ENCODE measurements at regions not wholly inside any gene's neighbourhood (a gene's known extent, or its start where the extent isn't known, plus 50 kb on each side); places are given as distances from the start of the nearest gene placed in this dataset.
"Not testable (repeated sequence)": the region's sequence is repeated elsewhere in the genome, so short reads cannot be mapped to it uniquely, and the experiment has no call there.

DNA sequence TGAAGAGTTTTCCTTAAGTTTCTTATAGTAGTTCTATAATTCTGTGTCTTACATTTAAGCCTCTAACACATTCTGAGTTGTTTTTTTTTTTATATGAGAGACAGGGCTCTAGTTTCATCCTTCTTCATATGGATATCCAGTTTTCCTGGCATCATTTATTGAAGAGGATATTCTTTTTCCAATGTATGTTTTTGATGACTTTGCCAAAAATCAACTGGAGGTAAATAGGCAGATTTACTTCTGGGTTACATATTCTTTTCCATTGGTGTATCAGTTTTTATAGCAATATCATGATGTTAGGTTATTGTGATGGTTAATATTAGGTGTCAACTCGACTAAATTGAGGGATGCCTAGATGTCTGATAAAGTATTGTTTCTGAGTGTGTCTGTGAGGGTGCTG is 650.7 kb upstream of the GRID2 start:
- TF ChIP-seq, protein P1, sequence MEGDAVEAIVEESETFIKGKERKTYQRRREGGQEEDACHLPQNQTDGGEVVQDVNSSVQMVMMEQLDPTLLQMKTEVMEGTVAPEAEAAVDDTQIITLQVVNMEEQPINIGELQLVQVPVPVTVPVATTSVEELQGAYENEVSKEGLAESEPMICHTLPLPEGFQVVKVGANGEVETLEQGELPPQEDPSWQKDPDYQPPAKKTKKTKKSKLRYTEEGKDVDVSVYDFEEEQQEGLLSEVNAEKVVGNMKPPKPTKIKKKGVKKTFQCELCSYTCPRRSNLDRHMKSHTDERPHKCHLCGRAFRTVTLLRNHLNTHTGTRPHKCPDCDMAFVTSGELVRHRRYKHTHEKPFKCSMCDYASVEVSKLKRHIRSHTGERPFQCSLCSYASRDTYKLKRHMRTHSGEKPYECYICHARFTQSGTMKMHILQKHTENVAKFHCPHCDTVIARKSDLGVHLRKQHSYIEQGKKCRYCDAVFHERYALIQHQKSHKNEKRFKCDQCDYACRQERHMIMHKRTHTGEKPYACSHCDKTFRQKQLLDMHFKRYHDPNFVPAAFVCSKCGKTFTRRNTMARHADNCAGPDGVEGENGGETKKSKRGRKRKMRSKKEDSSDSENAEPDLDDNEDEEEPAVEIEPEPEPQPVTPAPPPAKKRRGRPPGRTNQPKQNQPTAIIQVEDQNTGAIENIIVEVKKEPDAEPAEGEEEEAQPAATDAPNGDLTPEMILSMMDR (IDR thresholded peaks at IDR 0.05; ENCODE audit: control insufficient read depth, insufficient read depth, low read depth, low read length, missing control alignments): no peak
- DNase-seq (ENCODE audit: low read depth): no peak
- no peak overlapping the region for H3K4me3 ChIP-seq (ENCODE audit: control insufficient read depth, low read depth, low read length)

DNA sequence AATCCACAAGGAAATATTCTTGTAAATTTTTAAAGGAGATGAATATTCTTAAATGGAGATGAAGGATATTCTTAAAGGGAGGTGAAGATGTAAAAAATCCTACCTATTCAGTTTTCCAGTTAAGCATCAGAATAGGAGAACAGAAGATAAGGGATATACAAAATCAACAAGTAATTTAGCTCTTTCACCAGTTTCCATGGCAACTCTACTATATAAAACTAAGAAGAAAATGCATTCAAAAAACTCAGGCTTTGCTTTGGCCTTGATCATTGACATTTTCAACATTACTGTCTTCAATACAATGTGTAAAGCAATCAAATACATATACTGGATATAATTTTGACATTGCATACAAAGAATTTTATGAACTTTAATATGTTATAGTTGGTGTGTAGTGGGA is 622.7 kb upstream of the GRID2 start:
- DNase-seq (ENCODE audit: low read depth): no peak
- H3K4me3 ChIP-seq (ENCODE audit: control insufficient read depth, low read depth, low read length): no peak overlapping the region
- TF ChIP-seq, protein P1 (IDR thresholded peaks at IDR 0.05; ENCODE audit: control insufficient read depth, insufficient read depth, low read depth, low read length, missing control alignments): no peak

DNA sequence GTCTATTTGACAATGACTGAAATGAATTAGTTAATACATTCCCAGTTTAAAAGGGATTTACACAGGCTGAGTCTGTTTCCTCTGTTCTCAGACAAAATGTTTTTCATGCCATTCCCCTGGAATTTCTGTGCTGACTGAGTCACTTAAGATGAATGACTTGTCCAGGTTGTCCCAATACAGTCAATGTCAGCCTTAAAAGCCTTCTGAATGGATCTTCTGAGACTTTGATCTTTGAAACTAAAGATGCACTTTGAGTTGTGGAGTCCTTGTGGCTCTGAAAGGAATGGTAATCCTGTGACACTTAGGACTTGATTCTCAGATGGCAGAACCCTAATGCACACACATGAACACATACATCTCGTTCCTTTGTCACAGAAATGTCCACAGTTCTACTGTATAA is 622.2 kb upstream of the GRID2 start:
- H3K4me3 ChIP-seq (ENCODE audit: control insufficient read depth, low read depth, low read length): no peak overlapping the region
- no peak for DNase-seq (ENCODE audit: low read depth)
- TF ChIP-seq, protein P1 (IDR thresholded peaks at IDR 0.05; ENCODE audit: control insufficient read depth, insufficient read depth, low read depth, low read length, missing control alignments): no peak

DNA sequence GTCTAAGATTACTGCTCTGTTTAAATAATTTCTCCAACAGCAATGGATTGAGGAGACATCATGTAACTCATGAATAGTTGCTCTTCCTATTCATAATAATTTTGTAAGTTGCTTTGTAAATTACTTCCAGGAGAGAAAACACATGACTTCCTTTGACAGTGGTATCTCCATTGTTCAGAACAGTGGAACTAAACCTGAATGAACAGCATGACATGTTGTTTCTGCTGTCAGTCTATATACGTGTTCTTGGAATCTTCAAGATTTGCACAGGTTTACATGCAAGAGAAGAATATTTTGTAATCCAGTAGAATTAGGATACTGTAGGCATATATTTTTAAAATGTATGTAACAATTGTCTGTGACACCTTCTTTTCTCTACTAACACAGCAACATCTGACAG is 618.8 kb upstream of the GRID2 start:
- TF ChIP-seq, protein P1 (IDR thresholded peaks at IDR 0.05; ENCODE audit: control insufficient read depth, insufficient read depth, low read depth, low read length, missing control alignments): no peak
- no peak for DNase-seq (ENCODE audit: low read depth)
- no peak overlapping the region for H3K4me3 ChIP-seq (ENCODE audit: control insufficient read depth, low read depth, low read length)

DNA sequence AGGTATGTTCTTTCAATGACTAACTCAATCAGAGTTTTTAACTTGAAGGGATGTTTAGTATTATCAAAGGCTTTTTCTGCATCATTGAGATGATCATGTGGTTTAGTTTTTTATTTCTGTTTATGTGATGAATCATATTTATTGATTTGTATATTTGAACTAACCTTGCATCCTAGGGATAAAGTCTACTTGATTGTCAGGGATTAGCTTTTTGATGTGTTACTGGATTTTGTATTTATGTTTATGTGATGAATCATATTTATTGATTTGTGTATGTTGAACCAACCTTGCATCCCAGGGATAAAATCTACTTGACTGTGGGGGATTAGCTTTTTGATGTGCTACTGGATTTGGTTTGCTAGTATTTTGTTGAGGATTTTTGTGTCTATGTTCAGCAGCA is 615.4 kb upstream of the GRID2 start:
- no peak for DNase-seq (ENCODE audit: low read depth)
- TF ChIP-seq, protein P1 (IDR thresholded peaks at IDR 0.05; ENCODE audit: control insufficient read depth, insufficient read depth, low read depth, low read length, missing control alignments): no peak
- H3K4me3 ChIP-seq (ENCODE audit: control insufficient read depth, low read depth, low read length): no peak overlapping the region

DNA sequence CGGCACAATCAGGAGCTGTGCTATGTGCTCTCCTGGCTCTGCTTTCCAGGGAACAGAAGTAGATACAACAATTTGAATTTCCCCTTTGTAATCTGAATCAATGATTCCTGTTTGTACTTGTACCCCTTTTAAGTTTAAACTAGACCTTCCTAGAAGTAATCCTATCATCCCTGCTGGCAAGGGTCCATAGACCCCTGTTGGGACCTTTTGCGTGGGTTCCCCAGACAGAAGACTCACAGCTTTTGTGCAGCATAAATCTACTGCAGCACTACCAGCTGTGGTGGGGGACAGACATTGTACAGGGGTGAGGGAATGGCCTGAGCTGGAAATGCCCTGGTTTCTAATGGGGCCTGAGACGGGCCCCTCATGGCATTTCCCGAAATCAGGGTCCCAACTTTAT is 604.1 kb upstream of the GRID2 start:
- not testable (repeated sequence) for H3K4me3 ChIP-seq (ENCODE audit: control insufficient read depth, low read depth, low read length); DNase-seq (ENCODE audit: low read depth)

DNA sequence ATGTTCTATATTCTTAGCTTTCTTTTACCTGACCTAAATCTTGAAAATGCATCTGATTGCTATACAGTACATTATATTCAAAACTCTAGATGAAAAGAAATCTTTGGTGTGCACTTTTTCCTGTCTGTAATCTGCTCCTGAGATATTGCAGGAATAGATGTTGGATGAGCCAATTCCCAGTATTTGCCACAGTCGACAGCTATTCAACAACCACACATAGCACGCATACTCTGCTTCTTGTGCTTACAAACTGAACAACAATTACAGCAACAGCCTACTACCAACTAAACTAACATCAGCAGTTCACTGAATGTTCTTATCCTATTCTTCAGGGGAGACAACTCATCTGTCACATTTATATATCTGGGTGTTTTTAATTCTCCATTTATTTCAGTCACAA is 573.9 kb upstream of the GRID2 start:
- H3K4me3 ChIP-seq (ENCODE audit: control insufficient read depth, low read depth, low read length): no peak overlapping the region
- TF ChIP-seq, protein P1 (IDR thresholded peaks at IDR 0.05; ENCODE audit: control insufficient read depth, insufficient read depth, low read depth, low read length, missing control alignments): no peak
- no peak for DNase-seq (ENCODE audit: low read depth)
